T-helper 1 cell treated with Interleukin-12 subunit alpha and Interleukin-12 subunit beta and Interleukin-4 antibody, amounts not matched to agents 30 μg/mL and 1 μg/mL, for 36 hours (primary cell): ENCODE measurements at regions not wholly inside any gene's neighbourhood (a gene's known extent, or its start where the extent isn't known, plus 50 kb on each side); places are given as distances from the start of the nearest gene placed in this dataset.
A peak's percentile ranks its signal among the peaks of the same experiment; 100 is the strongest.

Experiments
- H3K27ac Mint-ChIP-seq: one replicate; pipeline ENCODE4 v1.8.0; 2021; ENCODE audit warnings: mild to moderate bottlenecking, mixed read lengths
- H3K27me3 Mint-ChIP-seq: one replicate; pipeline ENCODE4 v1.8.0; 2021; ENCODE audit warnings: low read depth, mixed read lengths
- H3K36me3 Mint-ChIP-seq: one replicate; pipeline ENCODE4 v1.8.0; 2021; ENCODE audit warnings: low read depth, mixed read lengths
- H3K4me1 Mint-ChIP-seq: one replicate; pipeline ENCODE4 v1.8.0; 2021; ENCODE audit warnings: low read depth, mixed read lengths
- H3K4me3 Mint-ChIP-seq: one replicate; pipeline ENCODE4 v1.8.0; 2021; ENCODE audit warnings: mild to moderate bottlenecking, moderate library complexity, mixed read lengths
- H3K9me3 Mint-ChIP-seq: one replicate; pipeline ENCODE4 v1.8.0; 2021; ENCODE audit warnings: mixed read lengths

DNA sequence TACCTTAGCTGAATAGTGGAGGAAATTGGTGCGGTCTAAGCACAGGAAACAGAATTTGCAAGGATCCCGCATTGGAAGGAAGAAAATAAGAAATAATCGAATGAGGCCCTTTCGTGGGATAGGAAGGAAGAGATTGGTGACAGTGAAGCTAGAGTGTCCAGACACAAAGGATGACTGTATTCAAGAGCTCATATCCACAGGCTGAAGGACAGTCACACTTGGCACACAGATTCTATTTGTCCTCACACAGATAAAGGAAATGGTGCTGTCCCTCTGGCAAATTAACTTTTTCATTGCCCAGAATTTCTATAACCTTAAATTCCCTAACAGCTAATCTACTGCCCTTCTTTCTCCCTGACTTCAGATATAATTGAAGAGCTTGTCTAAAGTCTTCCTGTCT, 2188.9 kb upstream of the TENM3 start:
- Mint-ChIP-seq H3K4me3 (no peak overlapping the region), H3K9me3 (no peaks in the 10 kb centered on the region), H3K36me3 (no peaks in the 10 kb centered on the region), H3K4me1 (peaks cover 3% of the 10 kb centered on the region), H3K27me3 (peaks cover 19% of the 10 kb centered on the region), H3K27ac (no peak overlapping the region)

DNA sequence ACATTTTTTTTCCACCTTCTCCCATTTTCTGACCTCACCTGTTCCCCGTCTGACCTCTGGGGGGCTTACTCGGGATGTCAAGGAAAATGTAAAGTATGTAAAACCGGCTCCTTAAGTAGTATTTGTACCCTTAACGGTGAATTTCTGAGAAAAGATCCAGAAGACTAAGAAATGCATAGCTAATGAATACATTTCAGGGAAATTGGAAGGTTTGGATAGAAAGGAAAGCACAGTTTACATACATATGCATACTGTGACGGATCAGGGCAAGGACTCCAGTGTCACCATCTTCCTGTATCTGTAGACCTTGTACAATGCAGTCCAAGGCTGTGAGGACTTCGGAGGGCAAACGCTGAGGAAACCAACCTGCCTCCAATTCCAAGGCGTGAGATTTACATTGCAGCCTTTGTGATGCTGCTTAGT, 2185.9 kb upstream of the TENM3 start:
- Mint-ChIP-seq H3K27me3 (peaks cover 45% of the 10 kb centered on the region), H3K4me3 (peak overlapping the region; percentile 18), H3K4me1 (peaks cover 3% of the 10 kb centered on the region), H3K36me3 (no peaks in the 10 kb centered on the region), H3K9me3 (no peaks in the 10 kb centered on the region), H3K27ac (no peak overlapping the region)

DNA sequence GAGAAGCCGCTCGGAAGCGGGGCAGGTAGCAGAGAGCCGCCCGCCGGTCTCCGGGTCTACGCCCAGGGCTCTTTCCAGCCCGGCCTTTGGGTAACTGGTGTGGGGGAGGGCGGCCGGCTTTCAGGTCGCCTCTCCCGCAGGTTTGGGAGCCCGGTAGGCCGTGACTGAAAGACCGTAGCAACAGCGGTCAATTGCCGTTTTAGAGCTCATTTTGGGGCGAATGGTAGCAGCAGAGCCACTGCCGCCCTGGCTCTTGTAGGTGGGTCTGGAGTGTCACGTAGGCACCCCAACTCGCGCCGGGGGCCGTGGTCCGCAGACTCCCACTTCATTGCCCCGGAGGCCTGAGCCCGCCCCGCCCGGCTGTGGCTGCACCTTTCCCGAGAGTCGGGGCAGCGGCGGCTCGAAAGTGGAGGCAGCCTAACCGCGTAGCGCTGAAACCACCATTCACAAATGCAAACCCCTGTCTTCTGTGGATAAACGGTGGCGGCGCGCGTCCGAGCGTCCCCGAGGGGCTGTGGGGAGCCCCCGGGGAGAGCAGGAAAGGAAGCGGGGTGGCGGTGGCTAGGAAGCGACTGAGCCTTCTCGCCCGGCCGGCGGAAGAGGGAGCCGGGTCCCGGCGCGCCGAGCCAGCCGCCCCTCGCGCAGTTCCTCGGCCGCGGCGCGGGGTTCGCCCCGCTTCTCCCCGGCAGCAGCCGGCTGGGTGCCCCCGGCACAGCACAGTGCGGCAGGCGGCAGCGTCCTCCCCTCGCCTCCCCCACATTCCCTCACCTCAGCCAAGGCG, 2185.1 kb upstream of the TENM3 start:
- Mint-ChIP-seq H3K9me3 (no peaks in the 10 kb centered on the region), H3K27me3 (peaks cover 45% of the 10 kb centered on the region), H3K4me1 (peaks cover 3% of the 10 kb centered on the region), H3K36me3 (no peaks in the 10 kb centered on the region), H3K27ac (no peak overlapping the region), H3K4me3 (no peak overlapping the region)

DNA sequence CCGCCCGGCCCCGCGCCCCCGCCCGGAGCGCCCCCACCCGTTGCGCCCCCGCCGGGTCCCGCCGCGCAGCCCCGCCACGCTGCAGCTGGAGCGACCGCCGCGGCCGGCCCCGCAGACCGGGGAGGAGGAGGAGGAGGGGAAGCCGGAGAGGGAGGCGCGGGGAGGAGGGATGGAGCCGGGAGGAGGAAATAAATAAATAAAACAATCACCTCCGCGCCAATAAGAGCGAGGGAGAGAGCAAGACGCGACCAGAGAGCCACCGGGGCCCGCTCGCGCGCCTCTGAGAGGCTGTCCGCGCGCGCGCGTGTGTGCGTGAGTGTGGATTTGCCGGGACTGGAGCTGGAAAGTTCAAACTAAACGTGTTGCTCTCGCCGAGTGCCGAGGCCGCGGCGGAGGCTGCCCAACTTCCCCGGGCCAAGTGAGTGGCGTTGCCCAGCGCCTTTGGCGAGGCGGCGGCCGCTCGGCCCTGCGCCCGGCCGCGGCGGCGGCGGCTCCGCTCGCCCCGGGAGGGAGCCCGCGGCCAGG, 2184.4 kb upstream of the TENM3 start:
- peaks cover 45% of the 10 kb centered on the region for H3K27me3 Mint-ChIP-seq
- H3K4me1 Mint-ChIP-seq, result peaks cover 3% of the 10 kb centered on the region
- H3K9me3 Mint-ChIP-seq, result no peaks in the 10 kb centered on the region
- no peak overlapping the region for H3K4me3 Mint-ChIP-seq
- H3K27ac Mint-ChIP-seq, result no peak overlapping the region
- no peaks in the 10 kb centered on the region for H3K36me3 Mint-ChIP-seq

GRCh38 chr4:180059216-180059881, 2183.9 kb upstream of the TENM3 start:
- H3K4me3 Mint-ChIP-seq, result peak overlapping the region; percentile 50
- peaks cover 3% of the 10 kb centered on the region for H3K4me1 Mint-ChIP-seq
- H3K36me3 Mint-ChIP-seq, result no peaks in the 10 kb centered on the region
- no peaks in the 10 kb centered on the region for H3K9me3 Mint-ChIP-seq
- no peak overlapping the region for H3K27ac Mint-ChIP-seq
- peaks cover 45% of the 10 kb centered on the region for H3K27me3 Mint-ChIP-seq

DNA sequence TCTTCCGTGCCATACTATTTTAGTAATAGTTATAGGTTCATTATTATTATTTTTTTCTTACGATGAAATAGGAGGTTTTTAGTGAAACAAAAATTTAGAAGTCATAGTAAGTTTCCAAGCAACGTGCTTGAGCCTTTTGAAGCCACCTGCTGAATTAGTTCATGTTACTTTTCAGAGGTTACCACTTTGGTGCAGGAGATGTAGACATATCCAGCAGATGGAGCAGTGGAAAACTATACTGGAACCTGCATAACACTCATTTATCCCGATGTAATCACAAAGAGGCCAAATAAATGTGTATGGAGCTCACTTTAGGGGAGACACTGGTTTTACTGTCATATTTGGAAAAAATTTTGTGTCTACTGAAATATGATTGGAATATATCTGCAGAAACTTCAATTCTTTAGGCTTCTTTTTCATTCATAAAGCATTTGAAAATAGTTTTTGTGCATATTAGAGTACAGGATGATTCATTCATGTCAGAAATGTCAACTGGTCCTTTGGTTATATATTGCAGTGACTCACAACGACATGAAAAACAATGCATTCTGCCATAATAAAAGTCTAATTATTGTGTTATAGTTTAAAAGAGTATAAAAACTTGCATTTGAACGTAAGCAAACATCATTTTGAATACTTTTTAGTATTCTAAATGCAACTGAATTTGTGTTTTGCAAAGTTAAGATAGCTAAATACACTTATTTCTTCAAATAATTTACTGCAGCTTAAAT, 2182.9 kb upstream of the TENM3 start:
- H3K36me3 Mint-ChIP-seq, result no peaks in the 10 kb centered on the region
- H3K4me1 Mint-ChIP-seq, result peaks cover 3% of the 10 kb centered on the region
- H3K4me3 Mint-ChIP-seq, result no peak overlapping the region
- H3K9me3 Mint-ChIP-seq, result no peaks in the 10 kb centered on the region
- peaks cover 45% of the 10 kb centered on the region for H3K27me3 Mint-ChIP-seq
- no peak overlapping the region for H3K27ac Mint-ChIP-seq

DNA sequence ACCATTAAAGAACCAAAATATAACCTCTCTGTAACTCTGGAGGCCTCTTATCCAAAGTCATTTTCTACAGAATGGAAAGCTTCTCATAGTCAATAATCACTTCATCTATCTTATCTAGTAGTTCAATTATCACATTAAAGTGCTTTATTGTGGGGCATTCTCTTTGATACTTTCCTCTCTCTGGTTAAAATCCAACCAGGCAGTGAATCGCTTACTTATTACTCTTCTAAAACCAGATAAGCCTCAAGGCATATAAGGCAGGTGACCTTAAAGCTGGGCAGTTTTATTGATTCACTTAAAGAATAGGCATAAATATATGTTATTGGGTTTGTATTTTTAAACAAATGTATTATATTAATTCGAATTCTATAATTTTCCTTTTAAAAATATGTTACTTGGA, 2162.1 kb upstream of the TENM3 start:
- H3K4me3 Mint-ChIP-seq, result no peak overlapping the region
- H3K27me3 Mint-ChIP-seq, result no peaks in the 10 kb centered on the region
- H3K9me3 Mint-ChIP-seq, result no peaks in the 10 kb centered on the region
- no peak overlapping the region for H3K27ac Mint-ChIP-seq
- H3K4me1 Mint-ChIP-seq, result no peaks in the 10 kb centered on the region
- no peaks in the 10 kb centered on the region for H3K36me3 Mint-ChIP-seq

DNA sequence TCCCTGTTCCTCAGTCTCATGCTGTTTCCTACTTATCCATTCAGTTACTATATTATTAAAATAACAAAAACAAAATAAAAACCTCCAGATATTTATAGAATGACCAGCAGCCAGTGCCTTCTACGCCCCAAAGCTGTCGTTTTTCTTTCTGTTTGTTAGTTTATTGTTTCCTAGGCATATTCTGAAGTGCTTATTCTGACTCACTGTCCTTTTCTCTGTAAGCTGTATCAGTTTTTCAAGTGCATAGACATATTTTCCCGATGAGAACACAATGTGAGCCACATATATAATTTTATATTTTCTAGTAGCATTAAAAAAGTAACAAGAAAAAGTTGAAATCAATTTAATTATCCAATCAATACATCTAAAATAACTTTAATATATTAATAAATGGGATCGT, 2158.6 kb upstream of the TENM3 start:
- no peaks in the 10 kb centered on the region for H3K36me3 Mint-ChIP-seq
- no peak overlapping the region for H3K27ac Mint-ChIP-seq
- H3K27me3 Mint-ChIP-seq, result no peaks in the 10 kb centered on the region
- no peak overlapping the region for H3K4me3 Mint-ChIP-seq
- H3K9me3 Mint-ChIP-seq, result no peaks in the 10 kb centered on the region
- no peaks in the 10 kb centered on the region for H3K4me1 Mint-ChIP-seq

GRCh38 chr4:180086480-180087190, 2156.6 kb upstream of the TENM3 start:
- no peaks in the 10 kb centered on the region for H3K4me1 Mint-ChIP-seq
- H3K27me3 Mint-ChIP-seq, result no peaks in the 10 kb centered on the region
- H3K27ac Mint-ChIP-seq, result no peak overlapping the region
- H3K36me3 Mint-ChIP-seq, result no peaks in the 10 kb centered on the region
- H3K9me3 Mint-ChIP-seq, result no peaks in the 10 kb centered on the region
- no peak overlapping the region for H3K4me3 Mint-ChIP-seq

DNA sequence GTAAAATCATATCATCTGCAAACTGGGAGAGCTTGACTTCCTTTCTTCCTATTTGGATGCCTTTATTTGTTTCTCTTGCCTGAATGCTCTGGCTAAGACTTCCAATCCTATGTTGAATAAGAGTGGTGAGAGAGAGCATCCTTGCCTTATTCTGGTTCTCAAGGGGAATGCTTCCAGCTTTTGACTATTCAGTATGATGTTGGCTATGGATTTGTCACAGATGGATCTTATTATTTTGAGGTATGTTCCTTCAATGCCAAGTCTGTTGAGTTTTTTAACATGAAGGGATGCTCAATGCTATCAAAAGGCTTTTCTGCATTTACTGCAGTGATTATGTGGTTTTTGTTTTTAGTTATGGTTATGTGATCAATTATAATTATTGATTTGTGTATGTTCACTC, 2144.6 kb upstream of the TENM3 start:
- H3K4me3 Mint-ChIP-seq, result no peak overlapping the region
- H3K36me3 Mint-ChIP-seq, result no peaks in the 10 kb centered on the region
- no peaks in the 10 kb centered on the region for H3K27me3 Mint-ChIP-seq
- H3K9me3 Mint-ChIP-seq, result peaks cover 3% of the 10 kb centered on the region
- no peaks in the 10 kb centered on the region for H3K4me1 Mint-ChIP-seq
- no peak overlapping the region for H3K27ac Mint-ChIP-seq

- no peaks in the 10 kb centered on the region for H3K36me3 Mint-ChIP-seq
- H3K9me3 Mint-ChIP-seq, result peaks cover 3% of the 10 kb centered on the region
Measured at GRCh38 chr4:180099957-180100356, 2143.2 kb upstream of the TENM3 start.

DNA sequence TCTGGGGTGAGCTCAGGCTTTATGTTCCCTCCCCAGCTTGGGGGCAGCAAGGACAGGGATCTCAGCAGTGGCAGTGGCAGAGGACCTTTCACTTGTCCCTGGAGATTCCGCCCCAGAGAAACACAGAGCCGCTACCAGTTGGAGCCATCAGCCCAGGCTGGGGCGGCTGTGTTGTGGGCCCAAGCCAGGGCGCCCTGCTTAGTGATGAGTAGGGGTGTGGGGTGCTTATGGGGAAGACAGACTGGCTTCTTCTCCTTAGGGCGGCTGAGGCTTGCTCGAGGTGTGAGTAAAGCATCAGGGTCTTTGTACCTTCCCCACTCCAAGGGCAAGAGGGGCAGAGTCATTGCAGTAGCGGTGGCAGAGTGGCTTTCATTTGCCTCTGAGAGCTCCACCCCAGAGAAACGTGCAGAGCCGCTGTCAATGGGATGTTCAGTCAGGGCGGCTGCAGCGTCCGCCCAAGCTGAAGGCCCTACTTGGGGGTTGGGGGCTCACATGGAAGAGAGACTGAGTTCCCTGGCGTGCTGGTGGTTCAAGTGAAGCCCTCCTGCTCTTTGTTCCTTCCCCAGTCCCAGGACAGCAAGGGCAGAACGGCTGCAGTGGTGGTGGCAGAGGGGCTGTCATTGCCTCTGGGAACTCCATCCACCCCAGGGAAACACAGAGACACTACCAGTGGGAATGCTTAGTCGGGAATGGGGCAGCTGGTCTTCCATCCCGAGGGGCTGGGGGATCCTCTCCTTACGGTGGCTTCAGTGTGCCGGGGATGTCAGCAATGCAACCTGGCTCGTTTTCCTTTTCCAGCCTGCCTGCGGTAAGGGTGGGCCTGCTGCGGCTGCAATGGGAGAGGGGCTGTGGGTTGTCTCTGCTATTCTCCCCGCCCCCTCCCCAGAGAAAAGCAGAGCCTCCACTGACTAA, 2142.5 kb upstream of the TENM3 start:
- Mint-ChIP-seq H3K9me3 (peaks cover 3% of the 10 kb centered on the region), H3K4me1 (no peaks in the 10 kb centered on the region), H3K27me3 (no peaks in the 10 kb centered on the region), H3K4me3 (no peak overlapping the region), H3K27ac (no peak overlapping the region), H3K36me3 (no peaks in the 10 kb centered on the region)

More at GRCh38 chr4:180099957-180100356, 2143.2 kb upstream of the TENM3 start:
- Mint-ChIP-seq H3K4me1 (no peaks in the 10 kb centered on the region), H3K4me3 (no peak overlapping the region), H3K27me3 (no peaks in the 10 kb centered on the region), H3K27ac (no peak overlapping the region)

GRCh38 chr4:180101348-180102083, 2141.7 kb upstream of the TENM3 start:
- Mint-ChIP-seq H3K4me1 (no peaks in the 10 kb centered on the region), H3K4me3 (no peak overlapping the region), H3K36me3 (no peaks in the 10 kb centered on the region), H3K27me3 (no peaks in the 10 kb centered on the region), H3K27ac (no peak overlapping the region), H3K9me3 (peaks cover 3% of the 10 kb centered on the region)
